GM12878 (cell line): ENCODE measurements at regions not wholly inside any gene's neighbourhood (a gene's known extent, or its start where the extent isn't known, plus 50 kb on each side); places are given as distances from the start of the nearest gene placed in this dataset.

Experiments
- ATAC-seq: fragments of 200-7000 bp; cut with Tn5 transposase; 3 replicates; pipeline ENCODE4 v1.9.1; 2020; ENCODE audit warnings: mild to moderate bottlenecking, moderate library complexity
- BruUV-seq: library from RNA; stranded (reverse); fragments of 400-500 nt; replicated peaks from 2 replicates; lab custom pipeline; 2021; lab: Mats Ljungman, UMichigan
- CTCF ChIA-PET: fragments of 300-600 bp; sonication (Branson Sonifier 250); formaldehyde crosslinking; extraction: SDS; loops from one replicate; lab custom pipeline; 2021; ENCODE audit warnings: inconsistent platforms; lab: Yijun Ruan, JAX
- POLR2A ChIA-PET: fragments of 350-600 bp; formaldehyde crosslinking; extraction: SDS; loops from one replicate; lab custom pipeline; 2021; ENCODE audit warnings: inconsistent platforms; lab: Charles Lee
- RAD21 ChIA-PET: fragments of 300-600 bp; sonication (Branson Sonifier 250); formaldehyde crosslinking; loops from one replicate; lab custom pipeline; 2023; ENCODE audit warnings: antibody characterized with exemption; ENCODE audit not compliant: unreplicated experiment; lab: Charles Lee
- SMC1A ChIA-PET: fragments of 300-600 bp; sonication (Branson Sonifier 250); formaldehyde crosslinking; loops from one replicate; lab custom pipeline; 2023; ENCODE audit not compliant: unreplicated experiment, uncharacterized antibody; lab: Charles Lee
- DNase-seq: peaks from one replicate; pipeline ENCODE4 v3.0.0-alpha.2; 2011; ENCODE audit warnings: low read depth, low spot score
- FAIRE-seq: peaks from 3 replicates; lab custom pipeline; 2011; peaks lifted over from hg19 to GRCh38; lab: Jason Lieb, UNC
- H2AFZ ChIP-seq: 2 replicates; pipeline ENCODE4 v1.6.0; 2011; ENCODE audit warnings: low read depth, low read length, control low read depth; ENCODE audit not compliant: control insufficient read depth
- H3K27ac ChIP-seq: 2 replicates; pipeline ENCODE4 v1.5.1; 2011; ENCODE audit warnings: control low read depth; ENCODE audit not compliant: control insufficient read depth, insufficient read depth
- H3K27me3 ChIP-seq, 2 experiments: replicated peaks in 1 of 2; 2 replicates each; pipeline versions ENCODE4 v1.6.0 to v1.6.1; 2011; ENCODE audit warnings: low read length in 1 of 2; ENCODE audit not compliant: control insufficient read depth in 2 of 2, insufficient read depth in 2 of 2
- H3K36me3 ChIP-seq, 2 experiments: 2 replicates each; pipeline ENCODE4 v1.5.1; 2011; ENCODE audit warnings: low read length in 1 of 2; ENCODE audit not compliant: control insufficient read depth in 2 of 2, insufficient read depth in 2 of 2
- H3K4me1 ChIP-seq: 2 replicates; pipeline ENCODE4 v1.6.1; 2011; ENCODE audit warnings: mild to moderate bottlenecking, low read length, moderate library complexity, mixed read lengths; ENCODE audit not compliant: control insufficient read depth, insufficient read depth
- H3K4me2 ChIP-seq: 2 replicates; pipeline ENCODE4 v1.6.0; 2011; ENCODE audit warnings: control low read depth; ENCODE audit not compliant: control insufficient read depth, insufficient read depth
- H3K4me3 ChIP-seq: fragments of 200-600 bp; sonication (generic); 2 replicates; pipeline ENCODE4 v1.5.1; 2016
- H3K79me2 ChIP-seq: 2 replicates; pipeline ENCODE4 v1.6.0; 2011; ENCODE audit warnings: low read length; ENCODE audit not compliant: control insufficient read depth, insufficient read depth
- H3K9ac ChIP-seq: 2 replicates; pipeline ENCODE4 v1.8.0; 2011; ENCODE audit warnings: low read length, control low read depth, mixed read lengths; ENCODE audit not compliant: control insufficient read depth, insufficient read depth
- H3K9me3 ChIP-seq: replicated peaks from 3 replicates; pipeline ENCODE4 v1.5.1; 2011; ENCODE audit warnings: mild to moderate bottlenecking, low read length; ENCODE audit not compliant: control insufficient read depth, insufficient read depth
- H4K20me1 ChIP-seq: 2 replicates; pipeline ENCODE4 v1.6.0; 2011; ENCODE audit not compliant: control insufficient read depth, insufficient read depth
- CHD4 ChIP-seq: fragments of 200-600 bp; sonication (generic); IDR thresholded peaks from 2 replicates; pipeline ENCODE4 v1.6.1; 2016; ENCODE audit warnings: mild to moderate bottlenecking
- EED ChIP-seq: sonication (generic); IDR thresholded peaks from 2 replicates; pipeline ENCODE4 v1.6.1; 2016; ENCODE audit warnings: antibody characterized with exemption, low read depth
- HDGF ChIP-seq: fragments of 450-650 bp; IDR thresholded peaks from 2 replicates; pipeline ENCODE4 v1.6.1; 2016; ENCODE audit warnings: antibody characterized with exemption
- MEF2A ChIP-seq: IDR thresholded peaks from 2 replicates; pipeline ENCODE4 v1.6.1; 2011; ENCODE audit warnings: low read depth, mild to moderate bottlenecking, low read length, moderate library complexity; ENCODE audit not compliant: insufficient read depth
- NRF1 ChIP-seq: conservative IDR thresholded peaks from 2 replicates; pipeline ENCODE4 v1.6.1; 2011; ENCODE audit warnings: mild to moderate bottlenecking, low read depth, low read length, improper control_type of control experiment
- RCOR1 ChIP-seq: conservative IDR thresholded peaks from 2 replicates; pipeline ENCODE4 v1.6.1; 2012; ENCODE audit warnings: low read depth, low read length, improper control_type of control experiment
- RFX5 ChIP-seq: IDR thresholded peaks from 2 replicates; pipeline ENCODE4 v1.6.1; 2011; ENCODE audit warnings: low read depth, low read length, improper control_type of control experiment
- SREBF2 ChIP-seq: IDR thresholded peaks from 2 replicates; pipeline ENCODE4 v1.6.1; 2012; ENCODE audit warnings: mild to moderate bottlenecking, low read length
- TBL1XR1 ChIP-seq: IDR thresholded peaks from 2 replicates; pipeline ENCODE4 v1.6.1; 2012; ENCODE audit warnings: low read depth, low read length, improper control_type of control experiment
- TCF7 ChIP-seq: IDR thresholded peaks from 2 replicates; pipeline ENCODE4 v1.6.1; 2014; ENCODE audit warnings: antibody characterized with exemption, borderline replicate concordance
- WGBS: methylation state at CpG from one replicate; pipeline ENCODE4 v1.1.6; 2016; ENCODE audit warnings: low lambda C conversion rate; ENCODE audit not compliant: insufficient replicate concordance, insufficient coverage; ENCODE audit errors: missing lambda C conversion rate; 5-methylcytosine and 5-hydroxymethylcytosine counted together
- in situ Hi-C: fragments of 300-500 bp; cut with MboI; formaldehyde crosslinking; loops from 9 replicates; pipeline ENCODE4 v1.14.3; 2018; ENCODE audit warnings: mixed read lengths
- intact Hi-C: fragments of 100-400 bp; cut with micrococcal nuclease; formaldehyde crosslinking; loops from one replicate; pipeline ENCODE4 v1.14.2; 2022; ENCODE audit not compliant: unreplicated experiment
- TF ChIP-seq, protein P1 (sequence below): IDR thresholded peaks from 2 replicates; pipeline ENCODE4 v1.6.1; 2012; ENCODE audit warnings: low read depth, low read length, improper control_type of control experiment
- TF ChIP-seq, protein P2 (sequence below): fragments of 450-650 bp; IDR thresholded peaks from 2 replicates; pipeline ENCODE4 v1.6.1; 2017; ENCODE audit warnings: mild to moderate bottlenecking, moderate library complexity
- TF ChIP-seq, protein P3 (sequence below): fragments of 450-650 bp; IDR thresholded peaks from 2 replicates; pipeline ENCODE4 v1.6.1; 2016; ENCODE audit warnings: mild to moderate bottlenecking
- TF ChIP-seq, protein P4 (sequence below): fragments of 150-350 bp; IDR thresholded peaks from 2 replicates; pipeline ENCODE4 v1.6.1; 2016; ENCODE audit warnings: low read depth, low read length

DNA sequence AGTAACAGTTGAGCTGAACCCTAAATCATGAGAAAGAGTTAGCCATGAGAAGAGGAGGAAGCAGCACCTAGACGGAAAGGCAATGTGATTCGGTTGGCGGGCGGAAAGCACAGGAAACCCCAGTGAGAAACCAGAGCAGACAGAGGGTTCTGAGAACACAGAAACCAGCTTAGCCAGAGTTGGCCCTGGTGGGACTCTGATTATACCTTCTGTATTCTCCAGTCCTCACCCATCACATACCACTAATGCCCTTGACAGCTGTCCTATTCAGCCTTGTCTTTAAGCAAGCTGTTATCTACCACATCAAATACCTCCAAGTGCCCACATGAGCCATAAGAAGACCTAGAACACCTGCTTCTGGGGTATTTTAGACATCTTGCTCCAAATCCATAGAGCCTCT, 58.9 kb upstream of the LRRC1 start:
- peak; percentile 13 for FAIRE-seq
- ChIA-PET SMC1A (interaction anchor here (1.0 to 1.6 kb wide), 5 partner anchors 17 to 243 kb away, joined by 3 to 8 read pairs (median 4); no protein-coding TSS in a partner anchor), POLR2A (interaction anchor here (0.6 kb wide), 1 partner anchor 1328 kb away, joined by 4 read pairs; no protein-coding TSS in a partner anchor), RAD21 (no interaction called here), CTCF (interaction anchor here (0.6 to 5.6 kb wide), 10 partner anchors 11 to 345 kb away, joined by 3 to 53 read pairs (median 4); partner anchors contain the start of gene LRRC1)
- no peaks in the 10 kb centered on the region for H4K20me1 ChIP-seq
- BruUV-seq, result no TSS peak
- H3K9ac ChIP-seq, result no peak overlapping the region
- 11% methylated on average over 4 of the region's 4 CpGs for WGBS
- intact Hi-C loops, result no loop called here
- no peaks in the 10 kb centered on the region for H3K36me3 ChIP-seq
- no peaks in the 10 kb centered on the region for H3K9me3 ChIP-seq
- no peak overlapping the region for H3K4me3 ChIP-seq
- in situ Hi-C loops, result no loop called here
- peak; percentile 72 for ATAC-seq
- peaks cover 16% of the 10 kb centered on the region for H3K4me1 ChIP-seq
- peak overlapping the region; percentile 7; the same call in 1 of the 2 replicates for H3K4me2 ChIP-seq
- H2AFZ ChIP-seq, result no peak overlapping the region
- DNase-seq, result no peak
- H3K27ac ChIP-seq, result no peak overlapping the region
- no peaks in the 10 kb centered on the region for H3K79me2 ChIP-seq
- H3K27me3 ChIP-seq, result no peaks in the 10 kb centered on the region
- TF ChIP-seq, protein P1, sequence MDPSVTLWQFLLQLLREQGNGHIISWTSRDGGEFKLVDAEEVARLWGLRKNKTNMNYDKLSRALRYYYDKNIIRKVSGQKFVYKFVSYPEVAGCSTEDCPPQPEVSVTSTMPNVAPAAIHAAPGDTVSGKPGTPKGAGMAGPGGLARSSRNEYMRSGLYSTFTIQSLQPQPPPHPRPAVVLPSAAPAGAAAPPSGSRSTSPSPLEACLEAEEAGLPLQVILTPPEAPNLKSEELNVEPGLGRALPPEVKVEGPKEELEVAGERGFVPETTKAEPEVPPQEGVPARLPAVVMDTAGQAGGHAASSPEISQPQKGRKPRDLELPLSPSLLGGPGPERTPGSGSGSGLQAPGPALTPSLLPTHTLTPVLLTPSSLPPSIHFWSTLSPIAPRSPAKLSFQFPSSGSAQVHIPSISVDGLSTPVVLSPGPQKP, result no peak
- TF ChIP-seq NRF1 (no peak), SREBF2 (no peak), MEF2A (no peak), HDGF (no peak), EED (no peak), RFX5 (no peak), CHD4 (no peak), RCOR1 (no peak), TBL1XR1 (no peak), TCF7 (no peak)
- TF ChIP-seq, protein P2, sequence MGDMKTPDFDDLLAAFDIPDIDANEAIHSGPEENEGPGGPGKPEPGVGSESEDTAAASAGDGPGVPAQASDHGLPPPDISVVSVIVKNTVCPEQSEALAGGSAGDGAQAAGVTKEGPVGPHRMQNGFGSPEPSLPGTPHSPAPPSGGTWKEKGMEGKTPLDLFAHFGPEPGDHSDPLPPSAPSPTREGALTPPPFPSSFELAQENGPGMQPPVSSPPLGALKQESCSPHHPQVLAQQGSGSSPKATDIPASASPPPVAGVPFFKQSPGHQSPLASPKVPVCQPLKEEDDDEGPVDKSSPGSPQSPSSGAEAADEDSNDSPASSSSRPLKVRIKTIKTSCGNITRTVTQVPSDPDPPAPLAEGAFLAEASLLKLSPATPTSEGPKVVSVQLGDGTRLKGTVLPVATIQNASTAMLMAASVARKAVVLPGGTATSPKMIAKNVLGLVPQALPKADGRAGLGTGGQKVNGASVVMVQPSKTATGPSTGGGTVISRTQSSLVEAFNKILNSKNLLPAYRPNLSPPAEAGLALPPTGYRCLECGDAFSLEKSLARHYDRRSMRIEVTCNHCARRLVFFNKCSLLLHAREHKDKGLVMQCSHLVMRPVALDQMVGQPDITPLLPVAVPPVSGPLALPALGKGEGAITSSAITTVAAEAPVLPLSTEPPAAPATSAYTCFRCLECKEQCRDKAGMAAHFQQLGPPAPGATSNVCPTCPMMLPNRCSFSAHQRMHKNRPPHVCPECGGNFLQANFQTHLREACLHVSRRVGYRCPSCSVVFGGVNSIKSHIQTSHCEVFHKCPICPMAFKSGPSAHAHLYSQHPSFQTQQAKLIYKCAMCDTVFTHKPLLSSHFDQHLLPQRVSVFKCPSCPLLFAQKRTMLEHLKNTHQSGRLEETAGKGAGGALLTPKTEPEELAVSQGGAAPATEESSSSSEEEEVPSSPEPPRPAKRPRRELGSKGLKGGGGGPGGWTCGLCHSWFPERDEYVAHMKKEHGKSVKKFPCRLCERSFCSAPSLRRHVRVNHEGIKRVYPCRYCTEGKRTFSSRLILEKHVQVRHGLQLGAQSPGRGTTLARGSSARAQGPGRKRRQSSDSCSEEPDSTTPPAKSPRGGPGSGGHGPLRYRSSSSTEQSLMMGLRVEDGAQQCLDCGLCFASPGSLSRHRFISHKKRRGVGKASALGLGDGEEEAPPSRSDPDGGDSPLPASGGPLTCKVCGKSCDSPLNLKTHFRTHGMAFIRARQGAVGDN, result no peak
- TF ChIP-seq, protein P3, sequence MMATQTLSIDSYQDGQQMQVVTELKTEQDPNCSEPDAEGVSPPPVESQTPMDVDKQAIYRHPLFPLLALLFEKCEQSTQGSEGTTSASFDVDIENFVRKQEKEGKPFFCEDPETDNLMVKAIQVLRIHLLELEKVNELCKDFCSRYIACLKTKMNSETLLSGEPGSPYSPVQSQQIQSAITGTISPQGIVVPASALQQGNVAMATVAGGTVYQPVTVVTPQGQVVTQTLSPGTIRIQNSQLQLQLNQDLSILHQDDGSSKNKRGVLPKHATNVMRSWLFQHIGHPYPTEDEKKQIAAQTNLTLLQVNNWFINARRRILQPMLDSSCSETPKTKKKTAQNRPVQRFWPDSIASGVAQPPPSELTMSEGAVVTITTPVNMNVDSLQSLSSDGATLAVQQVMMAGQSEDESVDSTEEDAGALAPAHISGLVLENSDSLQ, result no peak
- TF ChIP-seq, protein P4, sequence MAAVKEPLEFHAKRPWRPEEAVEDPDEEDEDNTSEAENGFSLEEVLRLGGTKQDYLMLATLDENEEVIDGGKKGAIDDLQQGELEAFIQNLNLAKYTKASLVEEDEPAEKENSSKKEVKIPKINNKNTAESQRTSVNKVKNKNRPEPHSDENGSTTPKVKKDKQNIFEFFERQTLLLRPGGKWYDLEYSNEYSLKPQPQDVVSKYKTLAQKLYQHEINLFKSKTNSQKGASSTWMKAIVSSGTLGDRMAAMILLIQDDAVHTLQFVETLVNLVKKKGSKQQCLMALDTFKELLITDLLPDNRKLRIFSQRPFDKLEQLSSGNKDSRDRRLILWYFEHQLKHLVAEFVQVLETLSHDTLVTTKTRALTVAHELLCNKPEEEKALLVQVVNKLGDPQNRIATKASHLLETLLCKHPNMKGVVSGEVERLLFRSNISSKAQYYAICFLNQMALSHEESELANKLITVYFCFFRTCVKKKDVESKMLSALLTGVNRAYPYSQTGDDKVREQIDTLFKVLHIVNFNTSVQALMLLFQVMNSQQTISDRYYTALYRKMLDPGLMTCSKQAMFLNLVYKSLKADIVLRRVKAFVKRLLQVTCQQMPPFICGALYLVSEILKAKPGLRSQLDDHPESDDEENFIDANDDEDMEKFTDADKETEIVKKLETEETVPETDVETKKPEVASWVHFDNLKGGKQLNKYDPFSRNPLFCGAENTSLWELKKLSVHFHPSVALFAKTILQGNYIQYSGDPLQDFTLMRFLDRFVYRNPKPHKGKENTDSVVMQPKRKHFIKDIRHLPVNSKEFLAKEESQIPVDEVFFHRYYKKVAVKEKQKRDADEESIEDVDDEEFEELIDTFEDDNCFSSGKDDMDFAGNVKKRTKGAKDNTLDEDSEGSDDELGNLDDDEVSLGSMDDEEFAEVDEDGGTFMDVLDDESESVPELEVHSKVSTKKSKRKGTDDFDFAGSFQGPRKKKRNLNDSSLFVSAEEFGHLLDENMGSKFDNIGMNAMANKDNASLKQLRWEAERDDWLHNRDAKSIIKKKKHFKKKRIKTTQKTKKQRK, result no peak
